ENCODE measurements at regions not wholly inside any gene's neighbourhood (a gene's known extent, or its start where the extent isn't known, plus 50 kb on each side); places are given as distances from the start of the nearest gene placed in this dataset.

GRCh38 chr20:10943686-10944265 lies 270.0 kb upstream of the JAG1 start:
- Mint-ChIP-seq H3K27ac (no peak overlapping the region), H3K4me1 (peaks cover 3% of the 10 kb centered on the region), H3K36me3 (no peaks in the 10 kb centered on the region), H3K9me3 (no peaks in the 10 kb centered on the region), H3K4me3 (no peak overlapping the region), H3K27me3 (ENCODE audit: insufficient read depth, low read depth) (no peaks in the 10 kb centered on the region)
- H3K79me2 ChIP-seq (ENCODE audit: low read depth): no peaks in the 10 kb centered on the region
- no peaks in the 10 kb centered on the region for H3K36me3 ChIP-seq
- no peaks in the 10 kb centered on the region for H3K27me3 ChIP-seq
- no peaks in the 10 kb centered on the region for H3K4me1 ChIP-seq
- no peak overlapping the region for H3K4me3 ChIP-seq
- no peak overlapping the region for H2AFZ ChIP-seq (replicated peaks)
- no peaks in the 10 kb centered on the region for H3K9me3 ChIP-seq (ENCODE audit: low read depth)
- no peaks in the 10 kb centered on the region for H3F3A ChIP-seq (ENCODE audit: low read depth)
- H3K4me2 ChIP-seq: no peak overlapping the region
- no peak for TF ChIP-seq EZH2 (IDR thresholded peaks at IDR 0.05)
- TF ChIP-seq EZH2phosphoT487 (IDR thresholded peaks at IDR 0.05): no peak
- TF ChIP-seq, protein P1, sequence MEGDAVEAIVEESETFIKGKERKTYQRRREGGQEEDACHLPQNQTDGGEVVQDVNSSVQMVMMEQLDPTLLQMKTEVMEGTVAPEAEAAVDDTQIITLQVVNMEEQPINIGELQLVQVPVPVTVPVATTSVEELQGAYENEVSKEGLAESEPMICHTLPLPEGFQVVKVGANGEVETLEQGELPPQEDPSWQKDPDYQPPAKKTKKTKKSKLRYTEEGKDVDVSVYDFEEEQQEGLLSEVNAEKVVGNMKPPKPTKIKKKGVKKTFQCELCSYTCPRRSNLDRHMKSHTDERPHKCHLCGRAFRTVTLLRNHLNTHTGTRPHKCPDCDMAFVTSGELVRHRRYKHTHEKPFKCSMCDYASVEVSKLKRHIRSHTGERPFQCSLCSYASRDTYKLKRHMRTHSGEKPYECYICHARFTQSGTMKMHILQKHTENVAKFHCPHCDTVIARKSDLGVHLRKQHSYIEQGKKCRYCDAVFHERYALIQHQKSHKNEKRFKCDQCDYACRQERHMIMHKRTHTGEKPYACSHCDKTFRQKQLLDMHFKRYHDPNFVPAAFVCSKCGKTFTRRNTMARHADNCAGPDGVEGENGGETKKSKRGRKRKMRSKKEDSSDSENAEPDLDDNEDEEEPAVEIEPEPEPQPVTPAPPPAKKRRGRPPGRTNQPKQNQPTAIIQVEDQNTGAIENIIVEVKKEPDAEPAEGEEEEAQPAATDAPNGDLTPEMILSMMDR (IDR thresholded peaks at IDR 0.05): no peak
- H4K20me1 ChIP-seq (ENCODE audit: low read depth): no peaks in the 10 kb centered on the region
- no peak overlapping the region for H3K9ac ChIP-seq
- H3K27ac ChIP-seq: no peak overlapping the region
- DNase-seq (ENCODE audit: low spot score): no peak

DNA sequence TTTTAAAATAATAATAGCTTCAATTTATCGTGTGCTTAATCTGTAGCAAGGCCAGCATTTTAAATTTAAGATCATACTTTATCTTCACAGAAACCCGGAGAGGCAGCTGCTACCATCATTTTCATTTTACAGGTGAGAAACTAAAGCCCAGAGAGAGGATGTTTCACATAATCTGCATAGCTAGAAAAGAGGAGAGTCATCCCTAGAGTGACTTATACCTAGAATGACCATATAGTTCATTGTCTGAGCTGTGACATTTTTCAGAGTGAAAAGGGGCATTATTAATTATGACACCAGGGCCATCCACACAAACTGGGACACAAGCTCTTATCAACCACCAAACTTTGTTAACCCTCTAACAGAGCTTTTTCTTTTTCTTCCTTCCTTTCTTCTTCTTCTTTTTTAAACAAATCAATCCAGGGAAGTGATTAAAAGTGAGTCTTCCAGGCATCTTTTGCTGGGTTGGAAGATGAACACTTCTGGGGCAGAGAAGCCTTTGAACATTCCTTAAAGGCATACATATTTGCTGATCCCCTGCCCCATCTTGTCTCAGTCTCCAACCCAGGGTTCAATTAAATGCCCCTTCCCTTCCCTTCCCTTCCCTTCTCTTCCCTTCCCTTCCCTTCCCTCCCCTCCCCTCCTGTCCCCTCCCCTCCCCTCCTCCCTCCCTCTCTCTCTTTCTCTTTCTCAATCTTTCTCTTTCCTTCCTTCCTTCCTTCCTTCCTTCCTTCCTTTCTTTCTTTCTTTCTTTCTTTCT lies 272.5 kb upstream of the JAG1 start:
- no peaks in the 10 kb centered on the region for H3K27me3 Mint-ChIP-seq (ENCODE audit: insufficient read depth, low read depth)

GRCh38 chr20:10947726-10948125 lies 273.9 kb upstream of the JAG1 start:
- Mint-ChIP-seq H3K4me1 (peaks cover 14% of the 10 kb centered on the region), H3K4me3 (no peak overlapping the region)
- H3K9ac ChIP-seq: no peak overlapping the region

More for the DNA sequence above, 272.5 kb upstream of the JAG1 start:
- DNase-seq (ENCODE audit: low spot score): no peak
- Mint-ChIP-seq H3K27ac (no peak overlapping the region), H3K4me3 (no peak overlapping the region), H3K36me3 (no peaks in the 10 kb centered on the region), H3K4me1 (peaks cover 11% of the 10 kb centered on the region), H3K9me3 (no peaks in the 10 kb centered on the region)
- Histone ChIP-seq H3K9me3 (ENCODE audit: low read depth) (no peaks in the 10 kb centered on the region), H3F3A (ENCODE audit: low read depth) (no peaks in the 10 kb centered on the region), H3K27me3 (no peaks in the 10 kb centered on the region), H3K27ac (no peak overlapping the region), H3K79me2 (ENCODE audit: low read depth) (no peaks in the 10 kb centered on the region), H3K9ac (no peak overlapping the region), H2AFZ (replicated peaks) (no peak overlapping the region), H3K4me1 (no peaks in the 10 kb centered on the region), H3K4me2 (no peak overlapping the region), H4K20me1 (ENCODE audit: low read depth) (no peaks in the 10 kb centered on the region), H3K36me3 (no peaks in the 10 kb centered on the region), H3K4me3 (no peak overlapping the region)
- no peak for TF ChIP-seq EZH2phosphoT487 (IDR thresholded peaks at IDR 0.05)
- TF ChIP-seq, protein P1 (IDR thresholded peaks at IDR 0.05): no peak
- TF ChIP-seq EZH2 (IDR thresholded peaks at IDR 0.05): no peak

More at GRCh38 chr20:10947726-10948125, 273.9 kb upstream of the JAG1 start:
- Histone ChIP-seq H3K36me3 (no peaks in the 10 kb centered on the region), H3F3A (ENCODE audit: low read depth) (no peaks in the 10 kb centered on the region), H3K4me1 (no peaks in the 10 kb centered on the region), H3K4me2 (no peak overlapping the region), H4K20me1 (ENCODE audit: low read depth) (no peaks in the 10 kb centered on the region), H2AFZ (replicated peaks) (no peak overlapping the region), H3K27me3 (no peaks in the 10 kb centered on the region), H3K4me3 (no peak overlapping the region), H3K27ac (no peak overlapping the region), H3K79me2 (ENCODE audit: low read depth) (no peaks in the 10 kb centered on the region), H3K9me3 (ENCODE audit: low read depth) (no peaks in the 10 kb centered on the region)
- no peak for DNase-seq (ENCODE audit: low spot score)
- Mint-ChIP-seq H3K27me3 (ENCODE audit: insufficient read depth, low read depth) (no peaks in the 10 kb centered on the region), H3K27ac (no peak overlapping the region), H3K36me3 (no peaks in the 10 kb centered on the region), H3K9me3 (no peaks in the 10 kb centered on the region)
- no peak for TF ChIP-seq EZH2phosphoT487 (IDR thresholded peaks at IDR 0.05)
